ENCODE measurements at regions not wholly inside any gene's neighbourhood (a gene's known extent, or its start where the extent isn't known, plus 50 kb on each side); places are given as distances from the start of the nearest gene placed in this dataset.
"Not testable (repeated sequence)": the region's sequence is repeated elsewhere in the genome, so short reads cannot be mapped to it uniquely, and the experiment has no call there.

DNA sequence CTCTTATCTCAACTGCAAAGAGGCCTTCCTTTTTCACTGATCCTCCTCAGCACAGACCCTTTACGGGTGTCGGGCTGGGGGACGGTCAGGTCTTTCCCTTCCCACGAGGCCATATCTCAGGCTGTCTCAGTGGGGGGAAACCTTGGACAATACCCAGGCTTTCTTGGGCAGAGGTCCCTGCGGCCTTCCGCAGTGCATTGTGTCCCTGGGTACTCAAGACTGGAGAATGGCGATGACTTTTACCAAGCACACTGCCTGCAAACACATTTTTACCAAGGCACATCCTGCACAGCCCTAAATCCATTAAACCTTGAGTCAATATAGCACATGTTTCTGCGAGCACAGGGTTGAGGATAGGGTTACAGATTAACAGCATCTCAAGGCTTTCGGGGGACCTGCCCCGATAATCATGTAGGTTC is 117.8 kb downstream of the GOSR1 start:
- H3K4me3 ChIP-seq (ENCODE audit: extremely low read depth, insufficient read depth, low read length, poor library complexity, severe bottlenecking); H3K9me3 ChIP-seq (ENCODE audit: control insufficient read depth, low read length); H3K36me3 ChIP-seq (ENCODE audit: control insufficient read depth, insufficient read depth, low read length); H3K27ac ChIP-seq (ENCODE audit: low read depth, low read length, severe bottlenecking); H3K4me1 ChIP-seq (ENCODE audit: control insufficient read depth, insufficient read depth, low read length, poor library complexity, severe bottlenecking): not testable (repeated sequence)
- 91 to 100% methylated on average over 3 of the region's 10 CpGs for WGBS, 2 experiments (ENCODE audit: insufficient coverage in 2 of 2)

DNA sequence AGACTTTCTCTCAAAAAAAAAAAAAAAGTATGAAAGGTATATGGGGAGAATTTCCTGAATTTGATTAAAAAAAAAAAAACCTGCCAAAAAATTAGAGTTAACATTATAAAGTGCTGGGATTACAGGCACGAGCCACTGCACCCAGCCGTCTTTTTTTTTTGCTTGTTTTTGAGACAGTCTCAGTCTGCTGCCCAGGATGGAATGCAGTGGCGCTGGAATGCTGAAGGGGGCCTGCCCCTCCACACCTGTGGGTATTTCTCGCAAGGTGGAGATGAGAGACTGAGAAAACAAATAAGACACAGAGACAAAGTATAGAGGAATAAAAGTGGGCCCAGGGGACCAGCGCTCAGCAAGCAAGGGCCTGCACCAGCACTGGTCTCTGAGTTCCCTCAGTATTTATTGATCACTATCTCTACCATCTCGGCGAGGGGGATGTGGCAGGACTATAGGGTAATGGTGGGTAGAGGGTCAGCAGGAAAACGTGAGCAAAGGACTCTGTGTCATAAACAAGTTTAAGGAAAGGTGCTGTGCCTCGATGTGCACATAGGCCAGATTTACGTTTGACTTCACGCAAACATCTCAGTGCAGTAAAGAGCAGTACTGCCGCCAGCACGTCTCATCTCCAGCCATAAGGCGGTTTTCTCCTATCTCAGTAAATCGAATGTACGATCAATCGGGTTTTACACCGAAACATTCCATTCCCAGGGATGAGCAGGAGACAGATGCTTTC is 117.2 kb downstream of the GOSR1 start:
- WGBS, 2 experiments (ENCODE audit: insufficient coverage in 2 of 2): 96% methylated on average over 12 to 15 of the region's 18 CpGs
- Histone ChIP-seq H3K9me3 (ENCODE audit: control insufficient read depth, low read length) (no peaks in the 10 kb centered on the region), H3K4me3 (ENCODE audit: extremely low read depth, insufficient read depth, low read length, poor library complexity, severe bottlenecking) (no peak overlapping the region), H3K36me3 (ENCODE audit: control insufficient read depth, insufficient read depth, low read length) (no peaks in the 10 kb centered on the region), H3K4me1 (ENCODE audit: control insufficient read depth, insufficient read depth, low read length, poor library complexity, severe bottlenecking) (no peaks in the 10 kb centered on the region), H3K27ac (ENCODE audit: low read depth, low read length, severe bottlenecking) (no peak overlapping the region)

DNA sequence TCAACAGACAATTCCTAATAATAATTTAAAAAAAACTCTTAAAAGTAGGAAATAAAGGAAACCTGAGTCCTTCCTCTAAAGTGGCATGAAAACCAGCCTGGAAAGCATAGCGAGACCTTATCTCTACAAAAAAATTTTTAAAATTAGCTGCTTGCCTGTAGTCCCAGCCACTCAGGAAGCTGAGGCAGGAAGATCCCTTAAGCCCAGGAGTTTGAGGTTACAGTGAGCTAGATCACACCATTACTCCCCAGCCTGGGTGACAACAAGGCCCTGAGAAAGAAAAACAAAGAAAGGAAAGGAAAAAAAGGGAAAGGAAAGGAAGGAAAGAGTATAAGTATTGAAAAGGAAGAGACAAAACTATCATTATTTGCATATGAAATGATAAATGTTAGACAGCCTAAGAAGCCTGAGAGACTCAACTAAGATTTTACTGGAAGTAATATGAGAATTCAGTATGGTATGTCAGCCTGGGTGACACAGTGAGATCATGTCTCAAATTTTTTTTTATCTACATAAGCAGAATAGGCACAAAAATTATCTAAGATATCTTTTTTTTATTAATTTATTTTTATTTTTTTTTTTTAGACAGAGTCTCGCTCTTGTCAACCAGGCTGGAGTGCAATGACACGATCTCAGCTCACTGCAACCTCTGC is 113.0 kb downstream of the GOSR1 start:
- H3K27ac ChIP-seq (ENCODE audit: low read depth, low read length, severe bottlenecking): no peak overlapping the region

DNA sequence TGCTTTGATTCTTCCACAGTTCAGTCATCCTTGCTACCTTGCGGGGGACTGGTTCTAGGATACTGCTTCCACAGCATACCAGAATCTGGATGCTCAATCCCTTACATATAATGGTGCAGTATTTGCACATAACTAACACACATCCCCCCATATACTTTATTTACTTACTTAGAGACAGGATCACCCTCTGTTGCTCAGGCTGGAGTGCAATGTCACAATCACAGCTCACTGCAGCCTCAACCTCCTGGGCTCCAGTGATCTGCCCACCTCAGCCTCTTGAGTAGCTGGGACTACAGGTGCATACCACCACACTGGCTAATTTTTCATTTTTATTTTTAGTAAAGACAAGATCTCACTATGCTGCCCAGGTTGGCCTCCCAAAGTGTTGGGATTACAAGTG is 112.2 kb downstream of the GOSR1 start:
- no peaks in the 10 kb centered on the region for H3K4me1 ChIP-seq (ENCODE audit: control insufficient read depth, insufficient read depth, low read length, poor library complexity, severe bottlenecking)
- H3K4me3 ChIP-seq (ENCODE audit: extremely low read depth, insufficient read depth, low read length, poor library complexity, severe bottlenecking): no peak overlapping the region
- no peaks in the 10 kb centered on the region for H3K36me3 ChIP-seq (ENCODE audit: control insufficient read depth, insufficient read depth, low read length)
- WGBS, 2 experiments (ENCODE audit: insufficient coverage in 2 of 2): 100% methylated on average over 1 of the region's 1 CpG; no CpG with 5 or more reads in 1 of the 2 experiments
- H3K27ac ChIP-seq (ENCODE audit: low read depth, low read length, severe bottlenecking): no peak overlapping the region
- no peaks in the 10 kb centered on the region for H3K9me3 ChIP-seq (ENCODE audit: control insufficient read depth, low read length)

More for the DNA sequence above, 113.0 kb downstream of the GOSR1 start:
- WGBS, 2 experiments (ENCODE audit: insufficient coverage in 2 of 2): 92 to 94% methylated on average over 2 to 3 of the region's 3 CpGs
- no peaks in the 10 kb centered on the region for H3K36me3 ChIP-seq (ENCODE audit: control insufficient read depth, insufficient read depth, low read length)
- no peak overlapping the region for H3K4me3 ChIP-seq (ENCODE audit: extremely low read depth, insufficient read depth, low read length, poor library complexity, severe bottlenecking)
- H3K9me3 ChIP-seq (ENCODE audit: control insufficient read depth, low read length): no peaks in the 10 kb centered on the region
- H3K4me1 ChIP-seq (ENCODE audit: control insufficient read depth, insufficient read depth, low read length, poor library complexity, severe bottlenecking): no peaks in the 10 kb centered on the region

DNA sequence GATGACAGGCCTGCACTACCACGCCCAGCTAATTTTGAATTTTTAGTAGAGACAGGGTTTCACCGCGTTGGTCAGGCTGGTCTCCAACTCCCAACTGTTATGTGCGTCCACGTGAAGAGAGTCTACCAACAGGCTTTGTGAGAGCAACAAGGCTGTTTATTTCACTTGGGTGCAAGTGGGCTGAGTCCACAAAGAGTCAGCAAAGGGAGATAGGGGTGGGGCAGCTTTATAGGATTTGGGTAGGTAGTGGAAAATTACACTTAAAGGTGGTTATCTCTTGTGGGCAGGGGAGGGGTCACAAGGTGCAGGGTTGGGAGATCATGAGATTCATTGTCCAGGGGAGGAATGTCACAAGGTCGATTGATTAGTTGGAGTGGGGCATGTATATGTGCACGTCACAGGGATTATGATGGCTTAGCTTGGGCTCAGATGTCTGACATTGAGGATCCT is 111.6 kb downstream of the GOSR1 start:
- Histone ChIP-seq H3K27ac (ENCODE audit: low read depth, low read length, severe bottlenecking) (no peak overlapping the region), H3K9me3 (ENCODE audit: control insufficient read depth, low read length) (no peaks in the 10 kb centered on the region), H3K4me1 (ENCODE audit: control insufficient read depth, insufficient read depth, low read length, poor library complexity, severe bottlenecking) (no peaks in the 10 kb centered on the region), H3K36me3 (ENCODE audit: control insufficient read depth, insufficient read depth, low read length) (no peaks in the 10 kb centered on the region), H3K4me3 (ENCODE audit: extremely low read depth, insufficient read depth, low read length, poor library complexity, severe bottlenecking) (no peak overlapping the region)
- WGBS, 2 experiments (ENCODE audit: insufficient coverage in 2 of 2): 95 to 99% methylated on average over 7 of the region's 7 CpGs

DNA sequence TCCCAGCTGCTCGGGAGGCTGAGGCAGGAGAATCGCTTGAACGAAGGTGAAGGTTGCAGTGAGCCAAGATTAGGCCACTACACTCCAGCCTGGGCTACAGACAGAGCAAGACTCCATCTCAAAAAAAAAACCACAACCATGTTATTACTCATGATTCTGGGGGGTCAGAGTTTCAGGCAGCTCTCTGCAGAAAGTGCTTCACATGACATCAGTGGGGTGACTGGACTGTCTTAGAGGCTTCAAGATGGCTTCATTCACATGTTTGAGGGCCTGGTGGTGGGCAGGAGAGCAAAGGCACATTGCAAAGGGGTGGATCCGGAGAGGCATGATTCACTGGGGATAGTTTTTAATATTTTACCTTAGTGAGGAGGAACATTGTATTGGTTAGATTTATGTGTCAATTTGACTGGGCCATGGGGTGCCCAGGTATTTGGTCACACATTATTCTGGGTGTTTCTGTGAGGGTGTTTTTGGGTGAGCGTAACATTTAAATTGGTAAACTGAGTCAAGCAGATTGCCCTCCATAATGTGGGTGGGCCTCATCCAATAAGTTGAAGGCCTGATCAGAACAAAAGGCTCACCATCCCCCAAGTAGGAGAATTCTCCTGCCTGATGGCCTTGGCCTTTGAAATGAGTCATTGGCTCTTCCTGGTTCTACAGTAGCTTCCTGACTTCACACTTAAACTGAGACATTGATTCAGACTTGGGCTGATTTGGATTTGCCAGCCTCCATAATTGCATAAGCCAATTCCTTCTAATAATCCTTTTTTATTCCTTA is 109.8 kb downstream of the GOSR1 start:
- no peak overlapping the region for H3K27ac ChIP-seq (ENCODE audit: low read depth, low read length, severe bottlenecking)
- H3K4me1 ChIP-seq (ENCODE audit: control insufficient read depth, insufficient read depth, low read length, poor library complexity, severe bottlenecking): no peaks in the 10 kb centered on the region
- H3K4me3 ChIP-seq (ENCODE audit: extremely low read depth, insufficient read depth, low read length, poor library complexity, severe bottlenecking): no peak overlapping the region
- no peaks in the 10 kb centered on the region for H3K9me3 ChIP-seq (ENCODE audit: control insufficient read depth, low read length)
- H3K36me3 ChIP-seq (ENCODE audit: control insufficient read depth, insufficient read depth, low read length): no peaks in the 10 kb centered on the region
- WGBS, 2 experiments (ENCODE audit: insufficient coverage in 2 of 2): 90 to 96% methylated on average over 2 to 5 of the region's 5 CpGs

DNA sequence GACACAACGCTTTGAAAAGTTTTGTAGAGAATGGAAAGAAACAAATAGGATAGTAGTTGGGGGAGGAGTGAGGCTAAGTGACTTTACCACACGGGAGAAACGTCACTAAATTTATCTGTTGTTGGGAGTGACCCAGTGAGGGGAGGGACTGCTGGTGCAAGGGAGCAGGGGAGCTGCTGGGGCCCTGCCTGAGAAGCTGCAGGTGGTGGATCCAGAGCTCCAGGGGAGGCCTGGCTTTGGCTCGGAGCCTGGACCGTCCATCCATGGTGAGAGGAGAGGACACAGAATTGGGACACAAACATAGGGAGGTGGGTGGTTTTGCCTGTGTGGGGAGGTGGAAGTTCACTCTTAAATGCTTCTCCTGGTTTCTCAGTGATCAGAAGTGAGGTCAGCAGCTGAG is 107.6 kb downstream of the GOSR1 start:
- WGBS, 2 experiments (ENCODE audit: insufficient coverage in 2 of 2): 77 to 84% methylated on average over 5 of the region's 5 CpGs
- H3K4me3 ChIP-seq (ENCODE audit: extremely low read depth, insufficient read depth, low read length, poor library complexity, severe bottlenecking): no peak overlapping the region

DNA sequence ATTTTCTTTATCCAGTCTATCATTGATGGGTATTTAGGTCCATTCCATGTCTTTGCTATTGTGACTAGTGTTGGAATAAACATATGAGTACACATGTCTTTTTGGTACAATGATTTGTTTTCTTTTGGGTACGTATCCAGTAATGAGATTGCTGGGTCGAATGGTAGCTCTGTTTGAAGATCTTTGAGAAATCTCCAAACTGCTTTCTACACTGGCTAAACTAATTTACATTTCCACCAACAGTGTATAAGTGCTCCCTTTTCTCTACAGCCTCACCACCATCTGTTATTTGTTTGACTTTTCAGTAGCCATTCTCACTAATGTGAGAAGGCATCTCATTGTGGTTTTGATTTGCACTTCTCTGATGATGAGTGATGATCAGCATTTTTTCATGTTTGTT is 103.7 kb downstream of the GOSR1 start:
- Histone ChIP-seq H3K9me3 (ENCODE audit: control insufficient read depth, low read length) (no peaks in the 10 kb centered on the region), H3K4me3 (ENCODE audit: extremely low read depth, insufficient read depth, low read length, poor library complexity, severe bottlenecking) (no peak overlapping the region), H3K4me1 (ENCODE audit: control insufficient read depth, insufficient read depth, low read length, poor library complexity, severe bottlenecking) (no peaks in the 10 kb centered on the region), H3K36me3 (ENCODE audit: control insufficient read depth, insufficient read depth, low read length) (no peaks in the 10 kb centered on the region), H3K27ac (ENCODE audit: low read depth, low read length, severe bottlenecking) (no peak overlapping the region)
- WGBS, 2 experiments (ENCODE audit: insufficient coverage in 2 of 2): no CpG with 5 or more reads among the region's 2 CpGs

More for the DNA sequence above, 107.6 kb downstream of the GOSR1 start:
- no peak overlapping the region for H3K27ac ChIP-seq (ENCODE audit: low read depth, low read length, severe bottlenecking)
- no peaks in the 10 kb centered on the region for H3K4me1 ChIP-seq (ENCODE audit: control insufficient read depth, insufficient read depth, low read length, poor library complexity, severe bottlenecking)
- H3K9me3 ChIP-seq (ENCODE audit: control insufficient read depth, low read length): no peaks in the 10 kb centered on the region
- no peaks in the 10 kb centered on the region for H3K36me3 ChIP-seq (ENCODE audit: control insufficient read depth, insufficient read depth, low read length)

DNA sequence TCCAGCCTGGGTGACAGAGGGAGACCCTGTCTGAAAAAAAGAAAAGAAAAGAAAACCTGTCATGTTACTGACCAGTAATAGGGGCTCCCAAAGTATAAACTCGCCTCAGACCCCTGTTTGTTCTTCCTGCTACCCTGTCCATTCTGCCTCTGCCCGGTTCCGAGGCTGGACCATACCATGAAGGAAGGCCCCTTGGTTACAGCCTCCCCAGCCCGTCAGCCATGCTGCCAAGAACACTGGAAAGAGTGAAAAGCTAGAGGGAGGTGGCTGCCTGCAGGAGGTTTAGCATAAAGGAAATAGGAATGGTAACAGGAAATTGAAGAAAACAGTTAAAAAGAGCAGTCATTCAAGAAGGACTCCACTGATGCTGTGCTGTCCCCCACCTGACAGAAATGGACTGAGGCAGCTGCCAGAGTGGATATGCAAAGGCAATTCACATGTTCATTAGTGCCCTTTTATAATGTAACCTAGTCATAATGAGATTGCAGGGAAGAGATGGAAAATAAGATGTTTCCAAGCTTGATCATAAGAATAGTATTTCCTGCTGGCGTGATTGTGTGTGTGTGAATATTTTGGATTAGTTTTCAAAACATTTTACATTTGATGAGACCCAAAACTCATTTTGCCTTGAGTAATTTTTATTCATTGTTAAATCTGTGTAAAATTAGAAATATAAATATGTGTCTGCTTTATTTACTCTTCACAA is 102.6 kb downstream of the GOSR1 start:
- Histone ChIP-seq H3K9me3 (ENCODE audit: control insufficient read depth, low read length) (no peaks in the 10 kb centered on the region), H3K36me3 (ENCODE audit: control insufficient read depth, insufficient read depth, low read length) (no peaks in the 10 kb centered on the region), H3K4me3 (ENCODE audit: extremely low read depth, insufficient read depth, low read length, poor library complexity, severe bottlenecking) (no peak overlapping the region), H3K27ac (ENCODE audit: low read depth, low read length, severe bottlenecking) (no peak overlapping the region), H3K4me1 (ENCODE audit: control insufficient read depth, insufficient read depth, low read length, poor library complexity, severe bottlenecking) (no peaks in the 10 kb centered on the region)
- 78 to 100% methylated on average over 1 to 2 of the region's 5 CpGs for WGBS, 2 experiments (ENCODE audit: insufficient coverage in 2 of 2)

DNA sequence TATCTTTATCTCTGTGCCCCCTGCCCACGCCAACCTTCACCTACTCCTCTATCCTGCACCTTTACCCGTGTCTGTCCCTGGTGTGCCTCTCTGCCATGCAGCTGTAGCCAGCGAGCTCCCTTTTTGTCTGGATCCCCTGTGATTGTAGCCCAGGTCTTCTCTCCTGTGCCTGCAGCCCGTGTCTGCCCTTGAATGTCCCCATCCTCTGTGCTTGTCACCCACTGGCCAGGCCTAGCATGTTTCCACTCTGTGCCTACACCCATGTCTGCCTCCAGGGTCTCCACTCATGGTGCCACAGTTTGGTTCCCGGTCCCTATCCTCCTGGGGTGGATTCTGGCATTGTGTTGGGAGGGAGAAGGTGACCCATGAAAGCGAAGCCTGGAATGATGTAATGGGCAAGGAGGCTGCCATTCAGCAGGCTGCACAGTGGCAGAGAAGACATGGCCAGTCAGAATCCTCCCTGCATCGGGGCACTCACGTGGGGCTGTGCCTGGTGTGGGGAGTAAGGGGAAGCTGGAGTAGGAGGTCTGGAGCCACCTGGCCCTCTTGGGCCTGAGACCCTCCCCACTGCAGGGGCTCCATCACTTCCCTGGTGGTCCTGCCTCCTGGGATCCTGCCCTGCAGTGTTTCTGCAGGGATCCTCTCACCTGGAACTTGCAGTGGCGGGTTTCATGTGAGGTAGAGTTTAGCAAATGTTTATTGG is 101.0 kb downstream of the GOSR1 start:
- H3K27ac ChIP-seq (ENCODE audit: low read depth, low read length, severe bottlenecking); H3K4me1 ChIP-seq (ENCODE audit: control insufficient read depth, insufficient read depth, low read length, poor library complexity, severe bottlenecking); H3K9me3 ChIP-seq (ENCODE audit: control insufficient read depth, low read length); H3K36me3 ChIP-seq (ENCODE audit: control insufficient read depth, insufficient read depth, low read length); H3K4me3 ChIP-seq (ENCODE audit: extremely low read depth, insufficient read depth, low read length, poor library complexity, severe bottlenecking): not testable (repeated sequence)
- 94 to 96% methylated on average over 5 to 6 of the region's 9 CpGs for WGBS, 2 experiments (ENCODE audit: insufficient coverage in 2 of 2)

Data from mesodermal cell (in vitro differentiated cells).